DND-41 (cell line): ENCODE measurements at regions not wholly inside any gene's neighbourhood (a gene's known extent, or its start where the extent isn't known, plus 50 kb on each side); places are given as distances from the start of the nearest gene placed in this dataset.

Experiments used
- ATAC-seq: fragments of 200-7000 bp; cut with Tn5 transposase; 3 replicates; pipeline ENCODE4 v1.9.1; 2021; ENCODE audit warnings: low read depth; ENCODE audit not compliant: insufficient read depth
- DNase-seq: peaks from one replicate; pipeline ENCODE4 v3.0.0-alpha.2; 2020
- H2AFZ ChIP-seq: 2 replicates; pipeline ENCODE4 v1.6.0; 2012; ENCODE audit warnings: low read depth, low read length
- H3K27ac ChIP-seq: 2 replicates; pipeline ENCODE4 v1.5.1; 2012; ENCODE audit warnings: low read length, inconsistent platforms
- H3K27me3 ChIP-seq: fragments of 200-600 bp; sonication (generic); 2 replicates; pipeline ENCODE4 v1.6.0; 2012; ENCODE audit warnings: low read length, mild to moderate bottlenecking, inconsistent platforms; ENCODE audit not compliant: insufficient read depth, poor library complexity
- H3K36me3 ChIP-seq: 2 replicates; pipeline ENCODE4 v1.5.1; 2012; ENCODE audit warnings: low read length, inconsistent platforms; ENCODE audit not compliant: insufficient read depth
- H3K4me1 ChIP-seq: 2 replicates; pipeline ENCODE4 v1.5.1; 2012; ENCODE audit warnings: mild to moderate bottlenecking, low read length; ENCODE audit not compliant: insufficient read depth
- H3K4me2 ChIP-seq: 2 replicates; pipeline ENCODE4 v1.6.0; 2012; ENCODE audit warnings: mild to moderate bottlenecking, moderate library complexity, low read length, inconsistent platforms; ENCODE audit not compliant: insufficient read depth
- H3K4me3 ChIP-seq, 2 experiments: fragments of 200-600 bp in 1 of 2; shearing (Covaris generic) in 1 of 2; 2 replicates each; pipeline ENCODE4 v1.5.1; 2012 to 2016; ENCODE audit warnings: inconsistent platforms in 2 of 2, low read length in 2 of 2, mild to moderate bottlenecking in 2 of 2, low read depth in 1 of 2, moderate library complexity in 1 of 2
- H3K79me2 ChIP-seq: 2 replicates; pipeline ENCODE4 v1.6.0; 2012; ENCODE audit warnings: low read length, inconsistent platforms; ENCODE audit not compliant: insufficient read depth
- H3K9ac ChIP-seq: 2 replicates; pipeline ENCODE4 v1.6.0; 2012; ENCODE audit warnings: low read depth, mild to moderate bottlenecking, inconsistent platforms, low read length, moderate library complexity
- H3K9me3 ChIP-seq: 2 replicates; pipeline ENCODE4 v1.5.1; 2012; ENCODE audit warnings: low read length, moderate library complexity, mild to moderate bottlenecking, inconsistent platforms; ENCODE audit not compliant: insufficient read depth, severe bottlenecking
- H4K20me1 ChIP-seq: 2 replicates; pipeline ENCODE4 v1.6.0; 2012; ENCODE audit warnings: low read length; ENCODE audit not compliant: insufficient read depth
- EZH2 ChIP-seq: IDR thresholded peaks from 3 replicates; pipeline ENCODE4 v1.6.1; 2012; ENCODE audit warnings: borderline replicate concordance, low read depth, mild to moderate bottlenecking, moderate library complexity, low read length, inconsistent platforms; ENCODE audit not compliant: severe bottlenecking
- TF ChIP-seq, protein P1 (sequence below): IDR thresholded peaks from 2 replicates; pipeline ENCODE4 v1.5.1; 2012; ENCODE audit warnings: borderline replicate concordance, low read length, moderate library complexity, mild to moderate bottlenecking; ENCODE audit not compliant: poor library complexity, severe bottlenecking; ENCODE audit errors: extremely low read depth

DNA sequence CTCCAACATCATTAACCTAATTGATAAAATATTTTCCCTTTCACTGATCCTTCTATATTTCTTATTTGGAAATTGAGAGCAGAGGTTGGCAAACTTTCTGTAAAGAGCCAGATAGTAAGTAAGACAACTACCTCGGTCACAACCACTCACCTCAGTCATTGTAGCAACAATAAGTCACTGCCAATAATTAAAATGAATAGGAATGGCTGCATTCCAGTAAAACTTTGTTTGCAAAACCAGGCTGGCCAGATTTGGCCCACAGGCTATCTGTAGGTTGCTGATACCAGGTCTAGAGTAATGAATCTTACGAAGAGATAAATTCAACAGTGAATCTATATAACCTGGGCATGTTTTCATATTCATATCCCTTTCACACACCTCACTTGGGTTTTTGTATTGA, 316.2 kb upstream of the TBC1D5 start:
- Histone ChIP-seq H3K9me3 (peaks cover 14% of the 10 kb centered on the region), H3K4me1 (peaks cover 9% of the 10 kb centered on the region), H3K27me3 (no peaks in the 10 kb centered on the region), H3K79me2 (no peaks in the 10 kb centered on the region), H3K36me3 (no peaks in the 10 kb centered on the region), H3K9ac (no peak overlapping the region), H3K4me3 (no peak overlapping the region), H3K4me2 (no peak overlapping the region), H3K27ac (no peak overlapping the region), H2AFZ (no peak overlapping the region), H4K20me1 (no peaks in the 10 kb centered on the region)
- TF ChIP-seq, protein P1, sequence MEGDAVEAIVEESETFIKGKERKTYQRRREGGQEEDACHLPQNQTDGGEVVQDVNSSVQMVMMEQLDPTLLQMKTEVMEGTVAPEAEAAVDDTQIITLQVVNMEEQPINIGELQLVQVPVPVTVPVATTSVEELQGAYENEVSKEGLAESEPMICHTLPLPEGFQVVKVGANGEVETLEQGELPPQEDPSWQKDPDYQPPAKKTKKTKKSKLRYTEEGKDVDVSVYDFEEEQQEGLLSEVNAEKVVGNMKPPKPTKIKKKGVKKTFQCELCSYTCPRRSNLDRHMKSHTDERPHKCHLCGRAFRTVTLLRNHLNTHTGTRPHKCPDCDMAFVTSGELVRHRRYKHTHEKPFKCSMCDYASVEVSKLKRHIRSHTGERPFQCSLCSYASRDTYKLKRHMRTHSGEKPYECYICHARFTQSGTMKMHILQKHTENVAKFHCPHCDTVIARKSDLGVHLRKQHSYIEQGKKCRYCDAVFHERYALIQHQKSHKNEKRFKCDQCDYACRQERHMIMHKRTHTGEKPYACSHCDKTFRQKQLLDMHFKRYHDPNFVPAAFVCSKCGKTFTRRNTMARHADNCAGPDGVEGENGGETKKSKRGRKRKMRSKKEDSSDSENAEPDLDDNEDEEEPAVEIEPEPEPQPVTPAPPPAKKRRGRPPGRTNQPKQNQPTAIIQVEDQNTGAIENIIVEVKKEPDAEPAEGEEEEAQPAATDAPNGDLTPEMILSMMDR, result no peak
- ATAC-seq (no peak), DNase-seq (no peak)

GRCh38 chr3:18057471-18058091, 315.1 kb upstream of the TBC1D5 start:
- H3K4me2 ChIP-seq, result no peak overlapping the region
- no peak for ATAC-seq
- peaks cover 9% of the 10 kb centered on the region for H3K4me1 ChIP-seq

DNA sequence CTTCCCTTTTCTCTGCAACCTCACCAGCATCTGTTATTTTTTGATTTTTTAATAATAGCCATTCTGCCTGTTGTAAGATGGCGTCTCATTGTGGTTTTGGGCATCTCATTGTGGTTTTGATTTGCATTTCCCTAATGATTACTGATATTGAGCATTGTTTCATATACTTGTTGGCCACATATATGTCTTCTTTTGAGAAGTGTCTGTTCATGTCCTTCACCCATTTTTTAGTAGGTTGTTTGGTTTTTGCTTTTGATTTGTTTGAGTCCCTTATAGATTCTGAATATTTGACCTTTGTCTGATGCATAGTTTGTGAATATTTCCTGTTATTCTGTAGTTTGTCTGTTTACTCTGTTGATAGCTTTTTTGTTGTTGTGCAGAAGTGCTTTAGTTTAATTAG, 312.2 kb upstream of the TBC1D5 start:
- TF ChIP-seq, protein P1, result no peak
- TF ChIP-seq EZH2, result no peak
- H3K27ac ChIP-seq, result no peak overlapping the region
- H3K36me3 ChIP-seq, result no peaks in the 10 kb centered on the region

More at GRCh38 chr3:18057471-18058091, 315.1 kb upstream of the TBC1D5 start:
- no peaks in the 10 kb centered on the region for H3K79me2 ChIP-seq
- H3K27me3 ChIP-seq, result no peaks in the 10 kb centered on the region
- no peaks in the 10 kb centered on the region for H3K36me3 ChIP-seq
- H3K9me3 ChIP-seq, result peaks cover 12% of the 10 kb centered on the region
- TF ChIP-seq, protein P1, result no peak
- TF ChIP-seq EZH2, result no peak
- no peak overlapping the region for H3K27ac ChIP-seq
- no peak for DNase-seq
- no peaks in the 10 kb centered on the region for H4K20me1 ChIP-seq
- H2AFZ ChIP-seq, result no peak overlapping the region
- H3K4me3 ChIP-seq, result no peak overlapping the region
- H3K9ac ChIP-seq, result no peak overlapping the region

More for the DNA sequence above, 312.2 kb upstream of the TBC1D5 start:
- no peak for ATAC-seq
- Histone ChIP-seq H3K4me3 (no peak overlapping the region), H2AFZ (no peak overlapping the region), H3K27me3 (no peaks in the 10 kb centered on the region), H3K9ac (no peak overlapping the region), H3K4me2 (no peak overlapping the region), H3K4me1 (no peaks in the 10 kb centered on the region), H4K20me1 (no peaks in the 10 kb centered on the region), H3K9me3 (peaks cover 12% of the 10 kb centered on the region), H3K79me2 (no peaks in the 10 kb centered on the region)
- no peak for DNase-seq
